GM18505 (cell line): ENCODE measurements at regions not wholly inside any gene's neighbourhood (a gene's known extent, or its start where the extent isn't known, plus 50 kb on each side); places are given as distances from the start of the nearest gene placed in this dataset.

ENCODE experiments used
- ATAC-seq: cut with Tn5 transposase; IDR thresholded peaks from one replicate; pipeline ENCODE4 v1.9.1; 2021; ENCODE audit not compliant: unreplicated experiment
- POLR2A ChIP-seq: IDR thresholded peaks from 4 replicates; pipeline ENCODE4 v1.6.1; 2011; ENCODE audit warnings: borderline replicate concordance; ENCODE audit not compliant: insufficient read depth, insufficient read length; ENCODE audit errors: extremely low read depth

DNA sequence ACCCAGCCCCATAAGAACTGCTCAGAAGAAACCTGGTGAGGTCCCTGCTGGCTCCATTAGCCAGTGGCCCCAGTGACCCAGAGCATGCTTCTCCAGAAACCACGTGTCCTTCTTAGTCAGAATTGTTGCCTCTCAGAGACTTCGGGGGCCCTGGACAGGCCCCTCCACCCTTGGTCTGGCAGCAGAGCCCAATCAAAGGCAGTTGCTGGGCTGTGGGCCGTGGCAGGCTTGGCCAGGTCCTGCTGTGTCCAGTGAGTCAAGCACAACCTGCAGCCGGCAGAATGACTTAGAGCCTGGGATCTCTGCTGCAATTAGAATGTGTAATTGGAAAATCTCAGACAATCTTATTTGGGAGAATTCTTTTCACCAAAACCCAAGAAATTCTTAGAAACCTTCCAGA lies 502.0 kb upstream of the KLF4 start:
- TF ChIP-seq POLR2A: no peak
- no peak for ATAC-seq

DNA sequence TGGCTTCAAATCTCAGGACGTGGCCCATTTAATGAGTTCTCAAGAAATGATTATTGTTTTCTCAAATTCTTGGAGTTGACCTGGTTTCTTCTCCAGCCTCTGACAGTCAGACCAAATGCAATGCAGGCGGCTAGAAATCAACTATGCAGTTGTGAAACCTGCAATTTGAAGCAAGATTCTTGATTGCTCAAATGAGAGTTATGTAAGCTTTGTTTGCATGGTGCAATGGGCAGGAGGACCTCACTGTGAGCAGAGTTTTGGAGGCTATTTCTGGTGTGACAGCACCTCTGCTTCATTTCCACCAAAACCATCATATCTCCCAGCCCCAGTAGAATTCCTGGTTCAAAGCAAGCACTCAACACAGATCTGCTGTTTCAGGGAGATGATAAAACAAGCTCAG lies 500.0 kb upstream of the KLF4 start:
- TF ChIP-seq POLR2A: no peak
- ATAC-seq: no peak

DNA sequence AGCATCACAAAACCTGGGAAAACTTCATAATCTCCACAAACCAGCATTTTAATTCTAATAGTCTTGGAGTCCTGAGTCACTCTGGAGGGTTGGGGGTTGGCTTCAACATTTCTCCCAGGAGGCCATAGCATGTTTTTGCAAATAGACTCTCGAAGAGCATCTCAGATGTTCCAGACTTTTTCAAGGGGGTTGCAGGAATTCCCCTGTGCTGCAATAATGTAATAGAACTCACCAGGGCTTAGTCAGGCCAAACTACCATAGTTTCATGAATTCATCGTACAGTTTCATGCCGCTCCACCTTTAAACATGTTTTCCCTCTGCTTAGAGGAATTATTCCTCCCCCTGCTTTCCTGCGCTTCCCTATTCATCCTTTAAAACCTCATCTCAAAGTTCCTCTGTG lies 499.5 kb upstream of the KLF4 start:
- no peak for TF ChIP-seq POLR2A
- ATAC-seq: no peak

DNA sequence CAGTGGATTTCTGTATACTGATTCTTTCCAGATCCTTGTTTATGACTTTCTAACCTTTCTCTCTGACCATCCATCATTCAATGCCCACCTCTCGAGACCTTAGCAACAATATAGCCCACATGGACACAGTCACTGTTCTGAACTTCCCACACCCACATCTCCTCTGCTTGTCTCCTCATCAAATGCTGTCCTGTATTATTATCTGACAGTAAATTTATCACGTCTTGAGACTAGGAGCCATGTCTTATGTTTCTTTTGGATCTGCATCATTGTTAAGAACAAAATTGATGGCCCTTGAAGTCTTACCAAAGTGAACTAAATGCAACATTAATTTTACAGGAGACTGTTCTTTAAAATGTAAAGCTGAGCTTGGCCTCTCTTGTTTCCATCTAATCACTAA lies 495.4 kb upstream of the KLF4 start:
- TF ChIP-seq POLR2A: no peak
- no peak for ATAC-seq

DNA sequence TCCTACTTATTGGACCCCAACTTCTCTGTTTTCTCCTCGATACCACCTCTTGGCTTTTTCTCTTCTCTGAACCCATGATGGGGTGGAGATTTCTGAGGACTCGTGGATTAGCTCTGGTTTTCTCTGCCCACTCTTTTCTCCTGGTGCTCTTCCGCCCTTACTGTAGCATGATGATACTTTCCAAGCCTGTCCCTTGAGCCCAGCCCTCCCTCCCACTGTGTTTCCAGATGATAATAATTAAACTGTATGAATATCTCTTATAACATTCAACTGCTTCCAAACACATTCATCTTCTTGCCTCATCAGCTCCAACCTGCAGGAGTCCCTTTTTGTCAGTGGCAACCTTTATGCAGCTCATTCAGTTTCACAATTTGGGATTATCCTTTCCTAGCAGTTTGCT lies 494.2 kb upstream of the KLF4 start:
- no peak for TF ChIP-seq POLR2A
- no peak for ATAC-seq

DNA sequence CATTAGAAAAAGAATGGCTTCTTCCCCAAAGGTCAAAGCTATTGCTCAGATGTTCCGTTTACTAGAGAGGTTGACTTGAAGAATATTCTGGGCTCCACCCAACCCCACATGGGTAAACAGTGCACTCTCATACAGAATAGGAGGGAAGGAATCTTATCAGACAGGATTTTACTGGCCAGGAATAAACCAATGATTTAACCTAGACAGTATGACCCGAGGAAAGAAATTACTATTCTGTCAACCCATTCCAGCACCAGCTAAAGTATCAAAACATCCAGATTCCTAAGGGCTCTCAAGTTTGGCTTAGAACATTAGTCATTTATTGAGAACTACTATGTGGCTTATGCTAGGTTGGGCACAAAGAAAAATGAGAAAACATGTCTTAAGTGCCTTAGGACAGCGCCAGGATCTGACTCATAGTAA lies 493.6 kb upstream of the KLF4 start:
- no peak for ATAC-seq
- no peak for TF ChIP-seq POLR2A

DNA sequence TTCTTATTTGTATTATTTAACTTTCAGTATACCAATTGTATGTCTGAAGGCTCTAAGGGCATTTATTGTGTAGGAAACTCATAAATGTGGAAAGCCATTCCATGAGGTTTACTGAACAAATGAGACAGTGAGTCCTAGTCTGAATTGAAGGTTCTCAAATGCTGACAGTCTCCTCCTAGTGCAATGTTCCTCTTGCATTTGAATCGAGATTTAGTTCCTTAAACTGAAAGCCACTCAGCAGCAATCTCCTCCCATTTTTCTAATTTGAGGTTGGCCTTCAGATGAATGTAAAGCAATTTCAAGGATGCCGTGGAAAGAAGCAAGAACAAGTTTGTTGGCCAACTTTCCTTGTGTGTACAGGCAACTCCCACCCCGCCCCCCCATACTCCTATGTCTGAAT lies 493.2 kb upstream of the KLF4 start:
- no peak for ATAC-seq
- TF ChIP-seq POLR2A: no peak

DNA sequence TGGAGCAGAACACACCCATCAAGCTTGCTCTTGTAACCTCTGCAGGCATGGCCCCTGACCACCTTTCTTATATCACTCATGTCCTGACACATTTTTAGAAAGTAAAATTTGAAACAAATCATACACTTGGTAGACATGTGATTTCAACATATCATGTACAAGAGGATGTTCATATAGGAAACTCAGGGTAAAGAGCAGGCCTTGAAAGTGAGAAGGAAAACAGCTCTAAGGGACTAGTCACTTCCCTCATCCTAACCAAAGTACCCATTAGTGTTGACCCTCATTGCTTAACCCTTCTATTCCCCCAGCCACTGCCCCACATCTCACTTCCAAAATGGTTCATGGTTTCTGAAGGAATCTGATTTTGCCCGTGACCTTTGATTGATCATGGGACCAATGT lies 492.4 kb upstream of the KLF4 start:
- TF ChIP-seq POLR2A: no peak
- ATAC-seq: no peak

DNA sequence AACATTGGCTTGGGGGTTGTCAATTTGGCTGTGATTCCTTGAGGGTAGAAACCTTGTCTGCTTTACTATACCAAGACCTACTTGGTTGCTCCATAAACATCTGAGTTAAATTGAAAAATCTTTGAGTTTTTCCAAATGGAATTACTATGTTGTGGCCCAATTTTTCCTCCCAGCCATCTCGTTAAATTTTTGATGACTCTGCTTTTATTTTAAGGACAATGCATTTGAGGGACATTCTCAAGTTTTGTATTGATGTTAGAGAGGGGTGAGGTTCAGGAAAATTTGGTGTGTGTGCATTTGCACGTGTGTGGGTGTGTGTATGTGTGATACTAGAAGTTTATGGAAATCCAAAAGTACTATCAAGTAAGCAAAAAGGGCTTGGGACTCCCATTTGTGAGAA lies 491.4 kb upstream of the KLF4 start:
- TF ChIP-seq POLR2A: no peak
- ATAC-seq: no peak

DNA sequence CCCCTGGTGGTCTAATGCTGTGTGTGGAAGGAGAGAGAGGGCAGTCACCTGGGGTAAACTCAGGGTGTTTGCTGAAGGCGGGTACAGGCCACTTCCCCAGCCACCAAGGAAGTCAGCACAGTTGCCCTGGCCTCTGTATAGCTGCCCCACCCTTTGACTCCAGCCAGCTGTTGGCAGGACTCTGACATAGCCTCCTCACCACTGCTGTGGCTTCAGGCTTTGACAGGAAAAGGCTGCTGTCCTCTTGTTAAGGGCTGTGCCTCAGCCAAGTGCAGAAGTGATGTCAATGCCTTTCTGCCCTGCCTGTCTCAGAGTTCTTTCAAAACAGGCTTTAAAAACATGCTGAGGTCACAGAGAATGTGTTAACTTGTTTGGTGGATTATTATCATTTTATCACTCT lies 487.2 kb upstream of the KLF4 start:
- no peak for TF ChIP-seq POLR2A
- no peak for ATAC-seq

DNA sequence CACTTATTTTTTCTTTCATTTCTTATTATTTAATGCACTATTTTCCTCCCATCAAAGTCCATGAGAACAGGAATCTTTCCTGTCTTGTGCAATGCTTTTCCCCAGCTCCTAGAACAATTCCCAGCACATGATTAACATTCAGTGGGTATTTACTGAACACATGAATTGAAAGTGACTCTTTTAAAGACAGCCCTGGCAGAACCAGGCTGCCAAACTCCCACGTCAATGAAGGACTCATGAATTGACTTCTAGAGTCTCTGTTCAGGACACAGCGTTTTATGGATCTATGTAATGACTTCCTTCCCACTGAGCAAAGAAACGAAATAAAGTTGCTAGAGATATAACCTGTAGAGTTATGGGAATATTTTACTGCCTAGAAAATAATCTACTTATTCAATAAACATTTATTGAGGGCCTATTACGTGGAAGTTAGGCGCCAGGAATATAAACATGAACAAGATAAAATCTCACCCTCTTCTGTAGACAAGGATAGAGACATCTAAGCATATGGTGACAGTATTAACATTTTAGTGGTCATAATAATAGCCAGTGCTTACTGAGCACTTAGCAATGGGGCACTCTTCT lies 485.9 kb upstream of the KLF4 start:
- no peak for TF ChIP-seq POLR2A
- ATAC-seq: no peak

DNA sequence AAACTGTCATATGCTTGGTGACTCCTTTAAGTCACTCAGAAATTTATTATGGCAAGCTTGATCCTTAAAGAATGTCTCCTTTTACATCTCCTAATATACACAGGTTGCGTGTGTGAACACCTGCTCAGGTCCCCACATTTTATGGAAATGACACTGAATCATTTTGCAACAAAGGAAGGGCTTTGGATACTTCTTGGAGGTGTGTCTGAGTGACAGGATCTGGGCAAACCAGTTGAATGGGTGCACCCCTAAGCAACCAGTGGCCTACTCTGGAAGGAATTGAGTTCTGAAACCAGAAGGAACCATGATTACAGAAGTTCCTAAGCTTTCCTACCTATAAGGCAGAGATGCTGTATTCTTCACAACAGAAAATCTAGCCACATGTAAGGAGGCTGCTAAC lies 483.9 kb upstream of the KLF4 start:
- no peak for TF ChIP-seq POLR2A
- no peak for ATAC-seq

DNA sequence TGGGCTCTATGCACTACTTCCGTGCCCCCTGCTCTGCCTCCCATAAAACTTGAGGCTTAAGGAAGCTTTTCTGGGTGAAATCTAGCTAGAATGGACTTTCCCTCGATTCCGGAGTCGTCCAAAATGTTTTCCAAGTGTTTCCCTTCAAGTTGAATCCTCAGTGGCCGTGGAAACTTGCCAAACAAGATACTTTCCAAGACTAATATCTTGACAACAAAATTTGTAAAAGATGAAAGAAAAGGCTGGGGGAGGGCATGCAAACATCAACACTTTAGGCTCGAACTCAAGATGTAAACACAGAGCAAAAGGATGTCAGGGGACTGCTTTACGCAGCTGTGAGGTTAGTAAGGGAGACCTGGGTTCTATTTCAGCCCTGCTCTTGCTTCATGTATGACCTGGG lies 482.8 kb upstream of the KLF4 start:
- TF ChIP-seq POLR2A: no peak

DNA sequence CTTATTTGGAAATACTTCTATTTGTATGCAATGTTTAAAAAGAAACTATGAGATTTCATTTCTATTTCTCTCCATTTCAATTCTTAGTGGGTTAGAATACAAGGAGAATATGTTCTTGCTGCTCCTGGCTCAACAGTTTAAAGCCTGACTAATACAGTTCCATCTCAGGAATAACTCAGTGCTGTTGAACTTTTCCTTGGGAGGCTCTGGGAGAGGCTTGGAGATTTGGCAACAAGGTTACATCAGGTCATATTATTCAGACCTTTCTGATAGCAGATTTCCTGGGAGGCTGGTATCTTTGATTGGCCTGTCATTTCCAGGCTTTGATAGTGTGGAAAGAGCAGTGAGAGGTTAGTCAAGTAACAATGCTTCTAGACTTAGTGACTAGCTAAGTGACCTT lies 481.7 kb upstream of the KLF4 start:
- ATAC-seq: no peak
- TF ChIP-seq POLR2A: no peak

More for the DNA sequence above, 482.8 kb upstream of the KLF4 start:
- no peak for ATAC-seq

DNA sequence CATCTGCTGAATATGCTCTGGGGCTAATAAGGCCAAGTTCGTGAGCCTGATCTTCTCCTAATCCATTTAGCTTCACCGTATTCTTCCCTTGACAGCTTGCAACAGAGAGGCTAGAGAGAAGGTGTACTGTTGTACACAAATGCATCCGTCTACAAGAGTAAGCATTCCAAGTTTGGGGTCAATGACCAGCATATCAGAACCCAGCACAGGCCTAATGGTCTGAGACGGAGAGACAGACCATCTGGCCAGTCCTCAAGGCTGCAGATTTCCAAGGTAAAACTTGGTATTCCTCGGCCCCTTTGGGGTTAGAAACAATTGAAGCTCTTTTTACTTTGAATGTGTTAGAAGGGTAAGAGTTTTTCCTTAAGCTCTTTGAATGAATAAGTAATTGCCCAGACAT lies 481.2 kb upstream of the KLF4 start:
- no peak for ATAC-seq
- no peak for TF ChIP-seq POLR2A

DNA sequence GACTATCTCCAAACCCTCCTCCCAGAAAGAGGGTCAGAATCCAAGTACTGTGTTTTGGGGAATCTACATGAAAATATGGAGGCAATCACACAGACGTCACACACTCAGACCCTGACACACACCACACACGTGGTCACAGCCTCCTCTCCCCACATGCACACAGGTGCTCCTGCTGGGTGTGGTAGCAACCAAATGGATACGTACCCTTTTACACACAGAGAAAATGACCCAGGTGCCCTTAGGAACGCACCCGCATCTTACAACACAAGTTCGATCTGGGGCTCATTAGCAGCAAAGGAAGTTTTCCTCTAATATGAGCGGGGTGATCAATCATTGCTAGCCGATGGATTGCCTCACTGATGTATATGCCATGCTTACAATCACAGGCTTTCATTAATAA lies 480.2 kb upstream of the KLF4 start:
- no peak for ATAC-seq
- no peak for TF ChIP-seq POLR2A

DNA sequence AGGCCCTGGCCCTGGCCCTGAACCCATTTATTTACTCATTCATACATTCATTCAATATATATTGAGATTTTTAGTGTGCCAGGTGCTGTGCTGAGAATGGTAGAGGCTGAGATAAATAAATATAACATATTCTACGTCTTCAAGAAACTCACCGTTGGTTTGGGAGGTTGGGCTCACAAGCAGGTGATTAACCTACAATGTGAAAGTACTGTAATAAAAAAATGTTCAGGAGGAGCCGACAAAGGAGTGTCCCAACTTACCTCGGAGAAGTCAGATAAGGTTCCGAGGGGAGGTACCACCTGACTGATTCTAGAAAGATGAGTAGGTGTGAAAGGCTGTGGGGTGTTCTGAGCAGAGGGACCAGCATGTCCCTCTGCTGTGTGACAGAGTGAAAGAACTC lies 479.6 kb upstream of the KLF4 start:
- ATAC-seq: no peak
- TF ChIP-seq POLR2A: no peak
